DOHH2 (cell line): ENCODE measurements at regions not wholly inside any gene's neighbourhood (a gene's known extent, or its start where the extent isn't known, plus 50 kb on each side); places are given as distances from the start of the nearest gene placed in this dataset.

ENCODE experiments used
- CTCF ChIP-seq: fragments of 200-600 bp; sonication (generic); IDR thresholded peaks from one replicate; pipeline ENCODE4 v1.5.1; 2014; ENCODE audit warnings: antibody characterized with exemption, mild to moderate bottlenecking, low read depth, low read length; ENCODE audit not compliant: poor library complexity, severe bottlenecking
- EZH2phosphoT487 ChIP-seq: fragments of 200-600 bp; sonication (generic); IDR thresholded peaks from 2 replicates; pipeline ENCODE4 v1.6.1; 2017; ENCODE audit warnings: borderline replicate concordance, mild to moderate bottlenecking, antibody characterized with exemption, low read length, moderate library complexity, mixed read lengths

- TF ChIP-seq CTCF: no peak
- TF ChIP-seq EZH2phosphoT487: no peak
Measured at GRCh38 chr2:15782009-15782751, 158.2 kb upstream of the MYCN start.
